SK-N-SH treated with all-trans-retinoic acid at 6 μM for 48 hours (cell line): ENCODE measurements at regions not wholly inside any gene's neighbourhood (a gene's known extent, or its start where the extent isn't known, plus 50 kb on each side); places are given as distances from the start of the nearest gene placed in this dataset.
"Not testable (repeated sequence)": the region's sequence is repeated elsewhere in the genome, so short reads cannot be mapped to it uniquely, and the experiment has no call there.

Experiments used
- ATAC-seq: fragments of 200-7000 bp; cut with Tn5 transposase; 3 replicates; pipeline ENCODE4 v1.9.1; 2020; ENCODE audit warnings: mild to moderate bottlenecking, moderate library complexity
- ARNTL ChIP-seq: fragments of 450-650 bp; formaldehyde crosslinking; IDR thresholded peaks from 2 replicates; pipeline ENCODE4 v1.5.0; 2020; ENCODE audit warnings: low read depth, mild to moderate bottlenecking, moderate library complexity, borderline replicate concordance
- SNAI2 ChIP-seq: fragments of 250-450 bp; sonication (Bioruptor Pico); IDR thresholded peaks from 2 replicates; pipeline ENCODE4 v1.5.0; 2020; ENCODE audit warnings: mild to moderate bottlenecking, moderate library complexity

DNA sequence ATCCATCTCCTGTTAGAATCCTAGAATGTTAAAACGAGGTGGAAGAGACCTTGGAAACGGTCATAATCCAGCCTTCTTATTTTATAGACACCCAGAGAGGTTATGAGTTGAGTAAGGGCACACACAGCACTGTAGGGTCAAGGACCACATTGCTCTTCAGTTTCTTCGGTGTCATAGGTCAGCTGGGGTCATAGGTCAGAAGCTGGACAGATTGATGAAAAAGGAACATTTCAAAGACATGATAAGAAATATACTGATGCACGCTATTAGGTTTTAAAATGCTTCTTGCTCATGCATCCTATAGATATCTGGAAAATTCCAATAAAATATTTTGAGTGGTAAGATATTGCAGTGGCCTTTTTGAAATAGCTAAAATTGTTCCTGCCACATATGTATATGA lies 60.0 kb upstream of the BMS1 start:
- no peak for ATAC-seq
- TF ChIP-seq SNAI2 (CRISPR knock-in tag) = no peak

DNA sequence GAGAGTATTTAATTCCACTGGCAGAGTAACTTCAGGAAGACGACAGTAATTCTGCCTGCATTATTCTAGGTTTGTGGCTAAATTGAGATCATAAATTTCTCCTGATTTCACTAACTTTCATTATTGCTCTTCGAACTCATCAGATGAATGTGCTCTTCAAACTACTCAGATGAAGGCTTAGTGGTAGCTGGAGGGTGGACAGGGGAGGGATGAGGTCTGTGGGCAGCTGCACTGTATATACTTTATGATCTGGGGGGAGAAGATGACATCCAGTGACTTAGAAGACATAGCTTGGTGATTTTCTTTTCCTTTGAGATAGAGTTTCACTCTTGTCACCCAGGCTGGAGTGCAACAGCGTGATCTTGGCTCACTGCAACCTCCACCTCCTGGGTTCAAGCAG lies 59.0 kb upstream of the BMS1 start:
- ATAC-seq = not testable (repeated sequence)

- ATAC-seq = not testable (repeated sequence)
Measured at GRCh38 chr10:42724660-42725059, 57.9 kb upstream of the BMS1 start.

- TF ChIP-seq ARNTL = no peak
- ATAC-seq = no peak
Measured at GRCh38 chr10:42732266-42732665, 50.3 kb upstream of the BMS1 start.
